Upper lobe of left lung (tissue), 4 donors: ENCODE measurements at regions not wholly inside any gene's neighbourhood (a gene's known extent, or its start where the extent isn't known, plus 50 kb on each side); places are given as distances from the start of the nearest gene placed in this dataset.

ENCODE experiments used
- EP300 ChIP-seq, 4 donors: sonication (generic); formaldehyde crosslinking; IDR thresholded peaks; one replicate each; pipeline ENCODE4 v1.5.1; 2017; ENCODE audit warnings: antibody characterized with exemption in 4 of 4, control low read depth in 2 of 4
- POLR2A ChIP-seq, 4 donors: fragments of 450-650 bp; IDR thresholded peaks; one replicate each; pipeline ENCODE4 v1.5.1; 2016 to 2017; ENCODE audit warnings: antibody characterized with exemption in 4 of 4, mild to moderate bottlenecking in 2 of 4
- POLR2AphosphoS5 ChIP-seq, 2 donors: sonication (generic); formaldehyde crosslinking; IDR thresholded peaks; one replicate each; pipeline ENCODE4 v1.5.1; 2017; ENCODE audit warnings: antibody characterized with exemption in 2 of 2
- TF ChIP-seq, protein P1 (sequence below), 6 experiments: fragments of 450-650 bp in 4 of 6; fragments of 200-600 bp in 2 of 6; sonication (generic) in 2 of 6; IDR thresholded peaks; one replicate each; pipeline ENCODE4 v1.5.1; 2016 to 2019; ENCODE audit warnings: antibody characterized with exemption in 6 of 6

DNA sequence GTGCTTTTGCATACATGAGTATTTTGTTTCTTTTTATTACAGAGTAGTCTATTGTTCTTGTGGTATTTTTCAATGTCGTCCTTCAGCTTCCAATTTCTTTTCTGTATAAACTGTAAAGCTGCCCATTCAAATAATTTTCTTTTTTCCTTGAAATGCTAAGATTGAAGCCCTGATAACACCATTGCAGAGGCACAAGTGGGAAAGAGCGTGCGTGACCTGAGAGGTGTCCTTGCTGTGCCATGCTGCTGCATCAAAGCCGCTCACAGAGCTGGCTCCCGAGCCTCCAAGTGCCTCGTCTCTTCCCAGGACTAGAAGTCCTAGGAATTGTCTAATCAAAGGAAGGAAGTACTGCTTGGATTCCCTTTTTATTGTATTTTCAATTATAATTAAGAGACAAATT is 101.9 kb upstream of the PFN2 start:
- TF ChIP-seq POLR2A (IDR thresholded peaks at IDR 0.05) (no peak), EP300 (IDR thresholded peaks at IDR 0.05) (no peak), POLR2AphosphoS5 (IDR thresholded peaks at IDR 0.05) (no peak)
- TF ChIP-seq, protein P1, sequence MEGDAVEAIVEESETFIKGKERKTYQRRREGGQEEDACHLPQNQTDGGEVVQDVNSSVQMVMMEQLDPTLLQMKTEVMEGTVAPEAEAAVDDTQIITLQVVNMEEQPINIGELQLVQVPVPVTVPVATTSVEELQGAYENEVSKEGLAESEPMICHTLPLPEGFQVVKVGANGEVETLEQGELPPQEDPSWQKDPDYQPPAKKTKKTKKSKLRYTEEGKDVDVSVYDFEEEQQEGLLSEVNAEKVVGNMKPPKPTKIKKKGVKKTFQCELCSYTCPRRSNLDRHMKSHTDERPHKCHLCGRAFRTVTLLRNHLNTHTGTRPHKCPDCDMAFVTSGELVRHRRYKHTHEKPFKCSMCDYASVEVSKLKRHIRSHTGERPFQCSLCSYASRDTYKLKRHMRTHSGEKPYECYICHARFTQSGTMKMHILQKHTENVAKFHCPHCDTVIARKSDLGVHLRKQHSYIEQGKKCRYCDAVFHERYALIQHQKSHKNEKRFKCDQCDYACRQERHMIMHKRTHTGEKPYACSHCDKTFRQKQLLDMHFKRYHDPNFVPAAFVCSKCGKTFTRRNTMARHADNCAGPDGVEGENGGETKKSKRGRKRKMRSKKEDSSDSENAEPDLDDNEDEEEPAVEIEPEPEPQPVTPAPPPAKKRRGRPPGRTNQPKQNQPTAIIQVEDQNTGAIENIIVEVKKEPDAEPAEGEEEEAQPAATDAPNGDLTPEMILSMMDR (IDR thresholded peaks at IDR 0.05), result no peak
